ENCODE measurements at regions not wholly inside any gene's neighbourhood (a gene's known extent, or its start where the extent isn't known, plus 50 kb on each side); places are given as distances from the start of the nearest gene placed in this dataset.

DNA sequence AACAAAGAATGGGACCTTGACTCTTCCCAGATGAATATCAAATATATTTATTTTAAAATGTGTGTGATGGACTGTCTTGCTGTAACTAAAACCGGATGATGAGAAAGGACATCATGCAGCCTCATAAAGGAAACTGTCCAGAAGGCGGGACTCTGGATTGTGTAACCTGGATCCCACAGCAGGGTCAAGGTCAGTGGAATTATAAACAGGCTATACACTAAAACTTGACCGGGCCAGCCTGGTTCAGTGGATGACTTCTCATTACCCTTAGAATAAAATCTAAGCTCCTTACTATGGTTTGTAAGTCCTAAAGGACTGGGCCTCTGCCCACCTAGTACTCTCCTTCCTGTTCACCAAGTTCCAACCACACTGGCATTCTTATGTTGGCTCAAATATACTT is 280.3 kb downstream of the ELAVL2 start:
- TF ChIP-seq, protein P1, sequence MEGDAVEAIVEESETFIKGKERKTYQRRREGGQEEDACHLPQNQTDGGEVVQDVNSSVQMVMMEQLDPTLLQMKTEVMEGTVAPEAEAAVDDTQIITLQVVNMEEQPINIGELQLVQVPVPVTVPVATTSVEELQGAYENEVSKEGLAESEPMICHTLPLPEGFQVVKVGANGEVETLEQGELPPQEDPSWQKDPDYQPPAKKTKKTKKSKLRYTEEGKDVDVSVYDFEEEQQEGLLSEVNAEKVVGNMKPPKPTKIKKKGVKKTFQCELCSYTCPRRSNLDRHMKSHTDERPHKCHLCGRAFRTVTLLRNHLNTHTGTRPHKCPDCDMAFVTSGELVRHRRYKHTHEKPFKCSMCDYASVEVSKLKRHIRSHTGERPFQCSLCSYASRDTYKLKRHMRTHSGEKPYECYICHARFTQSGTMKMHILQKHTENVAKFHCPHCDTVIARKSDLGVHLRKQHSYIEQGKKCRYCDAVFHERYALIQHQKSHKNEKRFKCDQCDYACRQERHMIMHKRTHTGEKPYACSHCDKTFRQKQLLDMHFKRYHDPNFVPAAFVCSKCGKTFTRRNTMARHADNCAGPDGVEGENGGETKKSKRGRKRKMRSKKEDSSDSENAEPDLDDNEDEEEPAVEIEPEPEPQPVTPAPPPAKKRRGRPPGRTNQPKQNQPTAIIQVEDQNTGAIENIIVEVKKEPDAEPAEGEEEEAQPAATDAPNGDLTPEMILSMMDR (IDR thresholded peaks at IDR 0.05), result no peak
- no peak for TF ChIP-seq POLR2A (IDR thresholded peaks at IDR 0.05)

All from tibial nerve (tissue), 3 donors.